NCI-H2107 treated with DMSO at 0.1 percent for 48 hours (cell line): ENCODE measurements at regions not wholly inside any gene's neighbourhood (a gene's known extent, or its start where the extent isn't known, plus 50 kb on each side); places are given as distances from the start of the nearest gene placed in this dataset.

Experiments
- DNase-seq: peaks from one replicate; lab custom pipeline; 2025; ENCODE audit not compliant: unreplicated experiment; lab: John Stamatoyannopoulos, UW

DNA sequence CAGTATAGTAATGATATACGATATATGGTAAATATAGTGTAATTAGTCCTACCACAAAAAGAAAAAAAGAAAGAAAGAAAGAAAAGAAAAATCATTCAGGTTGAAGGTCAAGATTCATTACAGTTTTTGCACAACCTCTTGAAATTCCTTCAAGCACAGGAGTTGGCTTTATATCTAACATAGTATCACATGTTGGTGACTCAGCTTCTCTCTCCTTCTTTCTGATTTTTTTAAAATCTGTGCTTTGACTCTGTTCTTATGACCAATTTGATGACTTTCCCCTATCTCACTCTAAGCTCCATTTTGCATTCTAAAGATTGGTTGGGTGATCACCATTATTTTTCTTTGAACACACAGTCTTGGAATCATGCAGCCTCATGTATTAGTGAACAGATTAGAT lies 148.2 kb upstream of the COL11A1 start:
- DNase-seq, result no peak

DNA sequence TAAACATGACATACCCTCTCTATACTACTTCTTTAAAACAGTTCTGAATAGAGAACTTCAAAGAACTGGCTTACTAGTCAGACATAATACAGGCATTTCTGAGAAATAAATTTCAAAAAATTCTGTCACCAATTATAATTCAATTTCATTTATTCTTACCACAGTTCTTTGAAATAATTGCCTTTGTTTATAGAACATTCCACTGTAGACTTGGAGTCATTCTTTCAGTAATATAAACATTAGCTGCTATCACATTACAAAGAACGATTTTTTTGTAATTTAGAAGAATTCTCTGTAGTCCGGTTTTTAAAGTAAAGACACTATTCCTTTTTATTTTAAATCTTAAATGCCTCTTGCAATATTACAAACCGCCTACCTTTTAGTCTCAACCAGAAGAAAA lies 146.4 kb upstream of the COL11A1 start:
- DNase-seq, result no peak

DNA sequence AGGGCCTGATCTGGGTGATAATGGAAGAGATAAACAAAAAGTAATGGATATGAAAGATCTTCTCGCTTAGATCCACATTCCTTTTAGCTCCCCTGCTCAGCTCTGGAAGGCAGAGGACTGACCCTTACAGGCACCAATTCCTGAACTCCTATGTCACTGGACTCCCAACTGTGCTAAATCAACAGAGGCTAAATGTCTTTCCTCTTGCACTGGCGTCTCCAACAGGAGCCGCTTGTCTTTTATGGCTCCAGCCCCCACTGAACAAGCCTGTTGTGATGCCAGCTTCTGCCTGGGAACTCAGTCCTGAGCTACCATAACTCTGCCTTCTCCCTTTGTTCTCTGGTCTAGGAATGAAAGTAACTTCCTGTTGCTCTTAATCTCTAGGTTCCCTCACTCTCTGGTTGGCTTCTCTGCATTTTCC lies 142.1 kb upstream of the COL11A1 start:
- DNase-seq, result no peak

DNA sequence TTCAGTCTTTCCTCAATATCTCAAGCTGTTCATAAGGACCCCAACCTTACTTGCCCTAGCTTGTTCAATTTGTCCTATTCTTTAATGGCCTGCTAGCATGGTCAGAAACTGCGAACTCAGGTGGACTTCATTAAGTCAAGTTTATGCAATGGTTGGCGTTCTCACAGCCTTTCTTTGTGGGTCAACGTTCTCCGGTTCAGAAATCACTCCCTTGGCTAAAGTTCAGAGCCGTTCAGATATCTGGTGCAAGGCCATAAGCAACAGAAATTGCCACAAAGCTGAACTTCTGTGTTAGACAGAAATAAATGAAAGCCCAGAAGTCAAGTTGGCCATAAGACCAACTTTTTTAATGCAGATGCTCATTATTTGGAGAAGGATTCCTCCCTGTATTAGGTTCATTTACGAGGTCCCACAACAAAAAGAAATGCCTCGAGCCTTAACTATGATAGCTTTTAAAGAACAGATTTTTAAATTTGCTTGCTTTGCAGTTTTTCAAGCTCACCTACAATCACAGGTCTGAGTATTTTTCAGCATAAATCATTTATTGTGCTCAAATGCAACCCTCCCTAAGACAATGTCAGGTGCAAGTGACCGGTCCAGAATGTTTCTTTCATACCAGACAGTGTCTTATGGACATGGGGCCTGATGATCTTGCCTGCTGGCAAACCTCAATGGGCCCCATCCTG lies 140.2 kb upstream of the COL11A1 start:
- no peak for DNase-seq

DNA sequence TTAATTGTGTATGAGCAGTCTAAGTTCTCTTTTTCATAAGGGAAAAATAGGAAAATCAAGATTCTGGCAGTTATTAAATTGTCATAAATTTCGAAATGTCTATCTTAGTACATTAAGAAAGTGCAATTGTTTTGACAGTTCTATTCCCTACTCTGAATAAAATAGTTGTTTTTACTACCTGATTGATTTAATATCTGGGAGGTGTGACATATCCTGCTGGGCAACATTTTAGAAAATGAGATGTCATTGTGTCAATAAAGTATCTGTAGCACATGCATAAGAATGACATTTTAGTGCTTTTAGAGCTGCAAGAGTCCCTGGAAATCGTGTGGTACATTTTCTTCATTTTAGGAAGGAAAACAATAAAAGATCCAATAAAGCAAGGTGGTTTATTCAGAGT lies 139.2 kb upstream of the COL11A1 start:
- no peak for DNase-seq

DNA sequence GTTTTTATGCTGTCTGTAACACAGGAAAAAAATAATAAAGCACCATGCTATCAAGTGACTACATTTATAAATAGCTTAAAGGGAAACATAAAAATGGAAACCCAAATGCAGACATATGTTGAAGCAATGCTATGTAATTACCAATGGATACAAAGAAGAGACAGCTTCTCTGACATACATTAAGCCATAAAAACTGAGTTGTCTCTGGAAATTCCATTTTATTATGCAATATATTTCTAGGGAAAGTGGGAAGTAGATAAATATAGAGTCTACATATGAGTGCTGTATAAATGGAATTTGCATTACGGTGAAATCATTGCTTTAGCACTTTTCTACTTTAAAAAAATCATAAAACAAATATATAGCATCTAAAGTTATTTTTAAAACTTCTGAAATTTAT lies 135.2 kb upstream of the COL11A1 start:
- DNase-seq, result no peak

DNA sequence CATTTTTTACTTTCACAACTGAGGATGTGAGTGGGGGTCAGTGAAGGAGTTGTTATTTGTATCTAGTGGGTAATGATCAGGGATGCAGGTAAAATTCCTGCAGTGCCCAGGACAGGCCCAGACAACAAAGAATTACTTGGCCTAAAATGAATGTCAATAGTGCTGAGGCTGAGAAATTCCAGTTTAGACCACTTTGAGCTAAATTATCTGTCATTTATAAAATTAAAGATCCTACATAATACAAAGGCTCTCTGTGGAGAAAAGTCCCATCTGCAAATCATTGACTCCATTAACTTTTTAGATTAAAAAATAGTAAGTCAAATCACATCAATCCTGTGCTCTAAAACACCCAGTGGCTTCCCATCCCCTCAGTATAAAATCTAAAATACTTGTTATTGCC lies 130.7 kb upstream of the COL11A1 start:
- DNase-seq, result no peak

DNA sequence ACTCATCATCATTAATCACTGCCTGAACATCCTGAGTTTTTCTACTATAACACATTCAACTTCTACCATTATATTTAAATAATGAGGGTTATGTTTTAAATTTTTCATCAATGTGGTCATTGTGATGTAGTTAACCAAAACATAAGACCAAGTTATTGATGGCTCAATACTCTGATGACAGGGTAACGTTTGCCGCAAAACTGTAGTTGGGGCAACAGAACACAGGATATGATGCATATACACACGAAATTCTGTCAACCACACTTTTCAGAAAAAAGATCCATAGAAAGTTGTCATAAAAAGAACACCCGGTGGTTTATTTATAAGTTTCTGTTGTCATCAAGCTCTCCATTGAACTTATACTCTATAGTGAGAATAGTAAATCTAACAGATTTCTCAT lies 121.7 kb upstream of the COL11A1 start:
- DNase-seq, result no peak

DNA sequence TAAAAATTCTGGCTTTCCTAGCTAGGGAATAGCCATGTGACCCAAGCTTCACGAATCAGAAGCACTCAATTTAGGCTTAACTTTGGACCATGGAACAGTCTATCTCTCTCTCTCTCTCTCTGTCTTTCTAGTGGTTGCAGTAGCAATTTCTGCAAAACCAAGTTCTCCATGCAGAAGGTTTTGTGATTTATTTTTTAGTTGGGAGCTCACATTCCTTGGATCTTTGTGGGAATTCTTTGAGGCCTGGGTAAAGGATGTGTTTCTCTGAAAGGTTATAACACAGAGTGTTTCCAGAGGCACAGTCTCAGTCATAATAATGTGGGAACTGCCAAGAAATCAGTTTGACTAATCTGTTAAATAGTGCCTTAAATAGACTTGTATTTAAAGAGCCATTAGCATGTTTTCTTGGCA lies 112.3 kb upstream of the COL11A1 start:
- DNase-seq, result no peak

DNA sequence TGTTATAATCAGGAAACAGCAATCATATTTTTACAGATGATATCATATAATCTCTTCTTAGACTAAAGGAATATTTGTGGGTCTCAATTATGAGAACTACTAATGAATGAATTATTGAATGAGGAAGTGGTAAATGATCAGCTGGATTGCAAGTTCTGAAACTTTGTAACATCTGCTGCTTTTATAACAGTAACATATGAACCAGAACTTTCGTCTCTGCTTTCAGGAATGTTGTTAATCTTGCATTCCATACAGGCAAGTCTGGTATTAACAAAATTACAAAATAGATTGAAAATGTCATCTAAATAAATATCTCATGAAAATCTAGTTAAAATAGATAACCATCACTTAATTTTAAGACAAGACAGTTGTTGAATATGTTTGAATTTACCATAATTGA lies 110.5 kb upstream of the COL11A1 start:
- DNase-seq, result no peak

DNA sequence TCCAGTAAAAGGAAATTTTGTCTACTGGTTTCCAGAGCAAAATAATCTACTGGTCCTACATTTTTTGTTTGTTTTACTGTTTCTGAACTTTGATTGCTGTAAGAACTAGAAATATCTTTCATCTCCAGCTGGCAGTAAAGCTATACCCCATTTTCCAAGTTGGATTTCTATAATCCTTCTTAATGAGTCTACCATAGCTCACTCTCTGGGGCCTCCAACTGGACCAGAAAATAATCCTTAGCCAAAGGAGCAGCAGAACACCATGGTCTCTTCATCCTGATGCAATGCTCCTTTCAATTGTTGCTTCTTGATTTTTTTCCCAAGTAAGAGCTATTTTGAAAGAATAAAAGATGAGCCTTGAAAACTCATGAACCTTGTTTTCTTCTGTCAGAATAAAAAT lies 110.0 kb upstream of the COL11A1 start:
- no peak for DNase-seq

DNA sequence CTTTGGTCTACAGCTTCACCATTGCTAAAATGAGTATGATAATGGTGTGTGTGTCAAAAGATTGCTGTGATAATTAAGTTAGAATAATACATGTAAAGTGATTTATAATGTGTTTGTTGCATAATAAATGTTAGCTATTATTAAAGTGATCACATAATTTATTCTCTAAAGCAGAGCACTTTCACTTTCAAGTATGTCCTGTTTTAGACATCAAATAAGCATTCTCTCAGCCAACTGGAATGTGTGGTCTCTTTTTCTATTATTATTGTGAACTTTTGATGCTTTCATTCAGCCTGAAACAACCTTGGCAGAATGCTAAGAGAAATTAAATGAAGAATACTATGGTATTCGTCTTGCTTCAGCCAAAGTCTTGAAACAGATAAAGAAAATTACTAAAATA lies 102.8 kb upstream of the COL11A1 start:
- DNase-seq, result no peak

DNA sequence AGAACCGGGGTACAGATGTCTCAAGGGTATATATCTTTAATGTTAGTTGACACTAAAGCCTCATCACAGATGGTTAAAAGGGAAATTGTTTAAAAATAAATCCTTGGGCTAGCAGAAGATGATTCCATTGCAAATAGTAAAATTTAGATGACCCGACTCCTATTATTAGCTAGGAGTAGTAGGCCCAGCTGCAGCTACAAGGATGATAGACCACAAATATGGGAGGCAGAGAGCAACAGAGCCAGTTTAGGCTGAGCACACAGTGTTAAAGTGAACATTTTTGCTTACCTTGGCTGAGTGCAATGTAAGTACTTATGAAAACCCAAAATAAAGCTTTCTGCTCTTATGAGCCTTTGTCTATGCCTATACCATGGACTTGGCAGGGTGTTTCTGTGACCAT lies 100.5 kb upstream of the COL11A1 start:
- no peak for DNase-seq

DNA sequence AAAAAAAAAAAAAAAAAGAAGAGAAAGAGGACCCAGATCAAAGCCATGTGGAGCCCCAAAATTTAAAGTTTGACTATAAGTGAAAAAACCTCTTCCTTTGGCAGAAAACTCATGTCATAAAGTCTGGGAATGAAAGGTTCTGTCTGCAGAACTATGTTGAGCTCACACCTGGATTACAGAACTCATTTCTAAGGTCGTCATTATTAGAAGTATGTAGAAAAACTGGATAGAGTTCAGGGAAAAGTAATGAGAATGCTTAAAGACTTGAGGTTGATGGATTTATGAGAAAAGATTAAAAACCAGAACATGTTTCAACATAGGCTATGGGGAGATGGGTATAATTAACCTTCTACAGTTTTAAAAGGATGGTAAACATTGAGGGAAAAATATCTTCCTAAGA lies 90.7 kb upstream of the COL11A1 start:
- DNase-seq, result no peak

DNA sequence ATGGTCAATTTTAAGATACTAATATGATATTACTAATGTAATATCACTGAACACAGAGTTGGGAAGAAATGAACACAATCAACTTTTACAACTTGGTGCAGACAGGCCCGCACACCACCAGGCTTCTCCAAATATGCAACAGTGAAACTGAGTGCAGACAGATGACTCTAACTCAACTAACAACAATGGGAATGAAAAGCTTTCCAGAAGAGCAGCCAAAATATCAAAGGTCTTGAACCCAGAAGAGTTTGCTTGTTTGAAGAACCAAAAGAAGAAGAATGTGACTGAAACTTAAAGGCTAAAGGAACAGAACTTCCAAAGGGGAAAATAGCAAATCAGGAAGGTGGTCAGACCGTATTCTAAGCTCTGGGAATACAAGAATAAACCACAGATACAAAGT lies 89.8 kb upstream of the COL11A1 start:
- no peak for DNase-seq

DNA sequence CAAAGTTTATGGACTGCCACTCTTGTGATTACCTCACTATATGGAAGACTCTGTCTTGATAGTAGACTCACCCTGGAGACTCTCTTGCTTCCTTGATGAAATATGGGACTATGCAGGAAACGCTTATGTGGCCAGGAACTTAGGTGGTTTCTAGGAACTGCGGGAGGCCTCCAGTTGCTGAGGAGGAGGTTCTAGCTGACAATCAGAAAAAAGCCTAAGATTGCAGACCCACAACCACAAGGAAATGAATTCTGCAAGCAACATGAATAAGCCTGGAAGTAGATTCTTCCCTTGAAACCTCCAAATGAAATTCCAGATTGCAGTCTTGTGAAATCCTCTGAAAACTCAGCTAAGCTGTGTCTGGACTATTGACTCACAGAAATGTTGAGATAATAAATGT lies 88.9 kb upstream of the COL11A1 start:
- no peak for DNase-seq

DNA sequence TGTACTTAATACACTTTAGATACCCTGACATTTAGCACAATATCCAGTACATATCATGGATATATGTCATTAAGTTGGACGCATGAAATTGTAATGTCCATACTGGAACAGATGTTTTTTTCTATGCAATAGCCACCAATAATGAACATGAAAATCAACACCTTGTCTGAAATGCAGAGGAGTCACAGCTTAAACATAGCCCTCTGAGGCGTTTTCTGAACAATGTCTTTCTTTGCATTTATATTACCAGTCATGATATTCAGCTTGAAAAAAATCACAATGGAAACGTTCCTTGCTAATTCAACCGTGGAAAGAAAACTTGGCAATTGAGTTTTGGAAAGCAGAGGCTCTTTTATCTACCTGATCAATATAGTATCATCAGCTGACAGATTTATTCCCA lies 86.7 kb upstream of the COL11A1 start:
- DNase-seq, result no peak

DNA sequence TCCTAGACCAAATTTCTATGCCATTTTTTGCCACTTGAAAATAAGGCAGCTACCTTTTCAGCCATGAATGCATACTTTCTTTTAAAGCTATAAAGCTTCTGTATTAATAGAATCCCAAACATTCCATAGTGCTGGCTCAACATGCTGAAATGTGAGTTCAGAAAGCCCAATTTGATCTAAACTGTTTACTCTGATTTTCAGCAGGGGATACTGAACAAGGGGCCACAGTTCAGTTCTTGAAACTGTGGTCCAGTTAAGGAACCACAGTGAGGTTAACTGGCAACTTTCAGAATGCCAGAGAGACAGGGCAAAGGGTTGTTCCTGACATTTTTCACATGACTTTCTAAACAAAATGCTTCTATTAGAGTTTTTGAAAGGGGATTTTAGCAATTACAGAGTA lies 85.7 kb upstream of the COL11A1 start:
- no peak for DNase-seq

DNA sequence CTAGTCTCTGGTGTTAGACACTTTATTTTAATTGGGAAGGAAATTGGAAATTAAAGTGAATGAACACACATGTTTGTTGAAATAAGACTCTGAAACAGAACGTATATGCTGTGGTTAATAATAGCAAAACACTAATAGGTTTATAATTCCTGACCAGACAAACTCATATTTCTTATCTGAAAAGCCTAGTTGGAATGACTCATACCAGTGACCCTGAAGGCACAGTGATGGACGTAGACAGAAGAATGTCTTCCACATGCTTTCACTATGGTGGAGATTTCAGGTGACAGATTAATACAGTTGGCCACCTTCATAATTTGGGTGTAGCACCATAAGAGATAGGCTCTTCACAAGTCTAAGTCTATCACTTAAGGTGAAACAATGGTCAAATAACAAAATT lies 83.0 kb upstream of the COL11A1 start:
- DNase-seq, result no peak

DNA sequence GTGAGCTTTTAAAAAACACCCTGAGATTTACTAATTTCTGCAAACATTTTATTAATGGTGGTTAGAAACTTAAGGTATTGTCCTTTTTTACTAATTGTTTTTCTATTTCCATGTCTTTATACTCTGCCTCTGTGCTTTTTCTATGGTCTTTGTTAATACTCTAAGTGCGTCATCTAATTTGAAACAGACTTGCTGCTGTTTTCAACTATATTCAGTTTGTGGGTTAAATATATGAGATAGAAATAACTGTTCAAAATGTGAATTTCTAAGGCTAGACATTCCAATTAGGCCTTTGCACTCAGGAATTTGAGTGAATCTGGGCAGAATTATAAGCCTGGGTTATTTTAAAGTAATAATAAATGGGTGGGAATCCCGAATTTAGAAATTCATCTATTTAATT lies 82.4 kb upstream of the COL11A1 start:
- DNase-seq, result no peak

DNA sequence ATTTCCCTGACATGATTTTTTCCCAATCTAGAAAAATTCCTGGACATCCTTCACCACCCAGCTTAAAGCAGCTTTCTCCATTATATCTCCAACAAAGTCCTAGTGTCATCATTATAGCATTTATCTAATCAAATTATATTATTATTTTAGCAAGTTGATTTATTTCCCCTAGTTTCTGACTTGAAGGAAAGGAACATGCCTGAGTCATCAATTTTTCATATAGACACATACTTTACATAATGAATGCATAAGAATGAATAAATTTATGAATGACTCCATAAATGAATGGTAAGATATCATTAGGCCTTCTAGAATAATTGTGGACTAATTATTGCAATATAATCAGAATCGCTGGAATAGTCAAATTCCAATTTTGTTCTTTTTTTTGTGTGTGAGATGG lies 79.4 kb upstream of the COL11A1 start:
- no peak for DNase-seq

DNA sequence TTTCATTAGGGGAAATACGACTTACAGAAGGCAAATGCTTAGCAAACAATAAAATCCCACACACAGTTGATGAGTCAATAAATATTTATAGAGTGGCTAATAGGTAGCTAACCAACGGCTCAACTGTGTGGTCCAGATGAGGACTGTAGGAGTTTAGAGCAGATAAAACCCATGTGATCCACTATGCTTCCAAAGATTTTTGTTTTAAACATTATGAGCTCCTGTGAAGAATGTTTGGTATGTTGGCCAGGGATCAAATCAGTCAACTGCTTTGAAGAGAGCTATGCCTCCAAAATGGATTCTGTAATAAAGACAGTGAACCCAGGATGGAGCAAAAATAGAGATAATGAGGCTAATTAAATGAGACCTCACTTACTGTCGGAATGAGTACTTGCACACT lies 72.3 kb upstream of the COL11A1 start:
- no peak for DNase-seq

DNA sequence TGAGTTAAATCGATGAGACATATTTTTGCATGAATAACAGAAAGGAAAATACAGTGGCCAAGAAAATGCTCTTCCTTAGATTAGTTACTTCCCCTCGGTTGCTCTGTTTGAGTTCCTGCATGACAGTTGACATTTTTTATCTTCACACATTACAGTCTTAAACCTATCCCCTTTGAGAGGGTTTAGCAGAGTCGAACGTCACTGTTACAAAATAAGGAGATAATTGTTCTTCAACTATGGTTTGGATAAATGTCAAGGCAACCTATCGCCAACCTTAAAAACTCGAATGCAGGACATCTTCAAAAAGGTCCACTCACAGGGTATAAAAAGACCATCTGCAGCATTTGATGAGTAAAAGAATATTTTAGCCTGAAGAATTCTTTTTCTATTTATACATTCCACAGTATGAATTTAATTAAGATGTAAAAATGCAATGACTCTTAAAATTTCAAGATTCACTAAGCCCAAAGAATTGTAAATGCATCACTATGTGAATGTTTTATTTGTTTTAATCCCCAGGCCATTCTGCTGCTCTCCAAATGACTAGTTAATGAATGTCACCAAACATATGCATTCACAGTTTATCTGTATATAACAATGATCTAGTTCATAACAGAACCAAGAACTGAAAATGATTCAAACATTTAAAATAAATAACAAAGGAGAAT lies 68.9 kb upstream of the COL11A1 start:
- DNase-seq, result no peak
